GM18868 (cell line): ENCODE measurements at regions not wholly inside any gene's neighbourhood (a gene's known extent, or its start where the extent isn't known, plus 50 kb on each side); places are given as distances from the start of the nearest gene placed in this dataset.
"Not testable (repeated sequence)": the region's sequence is repeated elsewhere in the genome, so short reads cannot be mapped to it uniquely, and the experiment has no call there.

ENCODE experiments used
- ATAC-seq: cut with Tn5 transposase; IDR thresholded peaks from one replicate; pipeline ENCODE4 v1.9.1; 2021; ENCODE audit warnings: mild to moderate bottlenecking, moderate library complexity; ENCODE audit not compliant: unreplicated experiment

DNA sequence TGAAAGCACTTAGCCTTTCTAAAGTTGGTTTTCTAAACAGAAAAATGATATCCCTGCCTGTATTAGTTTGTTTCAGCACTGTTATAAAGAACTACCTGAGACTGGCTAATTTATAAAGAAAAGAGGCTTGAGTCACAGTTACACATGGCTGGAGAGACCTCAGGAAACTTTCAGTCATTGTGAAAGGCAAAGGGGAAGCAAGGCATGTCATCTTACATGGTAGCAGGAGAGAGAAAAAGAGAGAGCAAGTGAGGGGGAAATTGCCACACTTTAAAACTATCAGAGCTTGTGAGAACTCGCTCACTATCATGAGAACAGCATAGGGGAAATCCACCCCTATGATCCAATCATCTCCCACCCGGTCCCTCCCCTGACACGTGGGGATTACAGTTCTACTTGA lies 64.9 kb downstream of the FAM170A start:
- peak; percentile 86 for ATAC-seq

DNA sequence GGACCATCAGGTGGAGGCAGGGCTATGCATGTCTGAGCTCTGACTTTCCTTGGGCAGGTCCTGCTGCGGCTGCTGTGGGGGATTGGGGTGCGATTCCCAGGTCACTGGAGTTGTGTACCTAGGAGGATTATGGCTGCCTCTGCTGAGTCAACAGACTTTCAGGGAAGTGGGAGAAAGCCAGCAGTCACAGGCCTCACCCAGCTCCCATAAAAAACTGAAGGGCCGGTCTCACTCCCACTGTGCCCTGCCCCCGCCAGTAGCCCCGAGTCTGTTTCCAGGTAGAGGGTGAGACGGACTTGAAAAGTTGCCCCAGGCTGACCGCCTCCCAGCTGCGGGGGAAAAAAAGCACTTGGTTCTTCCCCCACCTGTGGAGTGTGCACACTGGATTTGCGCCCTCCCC lies 76.7 kb downstream of the FAM170A start:
- no peak for ATAC-seq

DNA sequence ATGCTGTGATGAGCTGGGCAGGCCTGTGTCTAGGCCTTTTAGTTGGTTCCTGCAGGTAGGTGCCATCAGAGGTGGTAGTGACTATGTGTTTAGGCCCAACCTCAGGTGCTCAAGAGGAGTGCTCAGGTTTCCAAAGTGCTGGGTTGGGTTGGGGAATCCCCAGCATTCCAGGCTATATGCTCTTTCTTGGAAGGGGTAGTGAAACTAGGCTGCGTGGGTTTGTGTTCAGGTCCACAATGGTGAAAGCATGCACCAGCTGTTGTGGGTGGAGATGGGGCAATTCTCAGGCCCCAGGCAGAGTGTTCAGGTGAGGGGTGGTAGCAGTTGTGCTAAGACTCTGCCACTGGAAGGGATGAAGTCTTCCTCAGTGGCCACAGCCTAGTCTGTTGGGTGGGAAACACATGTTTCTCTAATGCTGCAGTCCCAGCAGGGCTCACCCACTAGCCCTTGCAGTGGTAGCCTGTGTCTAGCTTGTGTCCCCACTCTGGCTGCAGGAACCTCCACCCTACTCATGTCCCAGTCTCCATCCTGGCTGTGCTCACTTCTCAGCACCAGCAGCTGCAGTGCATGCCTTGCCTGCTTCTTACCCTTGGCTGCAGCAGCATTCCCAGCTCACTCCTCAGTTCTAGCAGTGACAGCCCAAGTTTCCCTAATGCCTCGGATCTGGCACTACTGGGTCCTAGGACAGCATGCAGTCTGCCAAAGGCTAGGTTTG lies 78.9 kb downstream of the FAM170A start:
- peak; percentile 59 for ATAC-seq

DNA sequence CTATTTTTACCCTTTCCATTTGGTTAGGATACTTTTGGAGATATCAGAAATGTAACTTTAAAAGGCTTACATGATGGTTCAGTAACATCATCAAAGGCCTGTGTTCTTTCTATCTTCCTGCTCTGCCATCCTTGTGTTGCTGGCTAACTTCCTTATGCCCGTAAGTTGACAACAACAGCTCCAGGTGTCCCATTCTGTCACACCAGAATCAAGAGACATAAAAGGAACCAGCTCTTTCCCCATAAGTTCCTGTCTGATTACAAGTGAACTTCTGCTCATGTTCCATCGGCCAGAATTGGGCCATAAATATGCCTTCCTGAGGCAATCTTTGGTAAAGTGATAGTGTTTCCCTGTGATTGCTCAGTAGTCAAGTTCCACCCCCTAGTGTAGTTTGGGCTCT lies 92.4 kb downstream of the FAM170A start:
- no peak for ATAC-seq

DNA sequence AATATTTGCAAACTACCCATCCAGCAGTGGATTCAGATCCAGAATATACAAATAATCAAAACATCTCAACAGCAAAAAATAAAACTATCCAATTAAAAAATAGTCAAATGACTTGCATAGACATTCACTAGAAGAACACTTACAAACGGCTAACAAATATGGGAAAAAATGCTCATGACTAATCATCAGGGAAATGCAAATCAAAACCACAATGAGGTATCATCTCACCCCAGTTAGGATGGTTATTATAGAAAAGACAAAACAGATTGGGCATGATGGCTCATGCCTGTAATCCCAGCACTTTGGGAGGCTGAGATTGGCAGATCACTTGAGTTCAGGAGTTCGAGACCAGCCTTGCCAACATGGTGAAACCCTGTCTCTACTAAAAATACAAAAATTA lies 95.9 kb downstream of the FAM170A start:
- not testable (repeated sequence) for ATAC-seq

DNA sequence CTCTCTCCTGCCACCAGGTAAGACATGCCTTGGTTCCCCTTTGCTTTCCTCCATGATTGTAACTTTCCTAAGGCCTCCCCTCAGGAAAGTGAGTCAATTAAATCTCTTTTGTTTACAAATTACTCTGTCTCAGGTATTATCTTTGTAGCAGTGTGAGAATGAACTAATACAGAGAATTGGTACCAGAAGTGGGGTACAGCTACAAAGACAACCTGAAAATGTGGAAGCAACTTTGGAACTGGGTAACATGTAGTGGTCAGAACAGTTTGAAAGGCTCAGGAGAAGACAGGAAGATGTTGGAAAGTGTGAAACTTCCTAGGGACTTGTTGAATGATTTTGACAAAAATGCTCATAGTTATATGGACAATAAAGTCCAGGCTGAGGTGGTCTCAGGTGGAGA lies 97.2 kb downstream of the FAM170A start:
- ATAC-seq, result no peak

DNA sequence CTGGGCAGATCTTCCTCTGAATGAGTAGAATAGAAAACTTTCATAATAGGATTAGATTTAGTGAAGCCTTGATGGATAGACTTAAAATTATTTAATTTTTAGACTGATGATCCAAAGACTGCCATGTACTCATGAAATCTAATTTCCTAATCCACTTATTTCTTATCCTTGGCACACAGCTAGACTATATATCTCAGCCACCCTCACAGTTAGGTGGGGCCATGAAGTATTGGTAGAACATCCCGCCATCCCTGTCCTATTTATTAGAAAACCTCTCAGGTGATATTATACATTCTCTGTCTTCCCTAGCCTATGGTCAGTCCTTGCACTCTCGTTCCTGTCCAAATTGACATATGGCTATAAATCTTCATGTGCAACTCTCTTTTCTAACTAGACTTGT lies 110.9 kb downstream of the FAM170A start:
- no peak for ATAC-seq

DNA sequence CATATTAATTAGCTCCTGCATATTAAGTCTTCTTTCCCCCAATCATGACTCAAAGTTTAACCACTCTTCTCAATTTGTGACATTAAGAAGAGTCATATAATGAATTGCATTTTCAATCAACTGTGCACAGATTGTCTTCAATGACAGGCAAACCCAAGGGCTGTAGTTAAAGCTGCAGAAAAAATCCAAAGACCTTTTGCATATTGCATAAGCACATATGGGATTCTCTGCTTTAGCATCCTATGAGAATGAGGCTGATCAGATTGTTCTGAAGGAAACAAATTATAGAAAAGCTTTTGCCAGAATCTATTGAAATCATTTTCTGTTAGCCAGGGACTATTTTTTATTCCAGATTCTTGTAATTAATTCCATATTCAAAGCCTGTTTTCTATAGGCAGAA lies 112.3 kb downstream of the FAM170A start:
- ATAC-seq, result no peak

DNA sequence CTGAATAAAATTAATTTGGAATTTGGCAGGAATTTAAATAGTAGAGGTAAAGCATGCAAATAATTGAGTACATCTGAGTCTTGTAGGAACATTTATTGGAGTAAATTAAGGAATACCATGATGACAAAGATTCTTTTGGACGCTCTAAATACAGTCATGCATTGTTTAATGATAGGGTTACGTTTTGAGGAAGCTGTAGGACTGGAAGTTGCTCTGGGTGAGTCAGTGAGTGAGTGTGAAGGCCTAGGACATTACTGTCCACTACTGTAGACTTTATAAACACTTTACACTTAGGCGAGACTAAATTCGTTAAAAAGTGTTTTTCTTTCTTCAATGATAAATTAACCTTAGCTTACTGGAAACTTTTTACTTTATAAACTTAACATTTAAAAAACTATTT lies 113.0 kb downstream of the FAM170A start:
- no peak for ATAC-seq

DNA sequence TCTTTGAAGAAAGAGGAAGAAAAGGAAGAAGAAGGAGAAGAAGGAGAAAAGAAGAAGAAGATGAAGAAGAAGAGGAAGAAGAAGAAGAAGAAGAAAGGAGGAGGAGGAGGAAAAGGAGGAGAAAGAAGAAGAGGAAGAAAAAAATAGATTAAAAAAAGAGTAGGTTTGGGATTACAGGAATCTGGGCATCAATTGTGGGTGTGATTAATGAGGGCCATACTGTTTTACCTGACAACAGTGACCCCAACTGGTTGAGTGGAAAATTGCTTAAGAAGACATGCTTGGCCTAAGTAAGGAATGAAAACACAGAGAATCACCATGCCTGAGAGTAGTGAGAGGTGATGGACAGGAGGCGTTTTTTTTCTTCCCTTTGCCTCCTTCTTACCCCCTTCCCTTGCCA lies 114.6 kb downstream of the FAM170A start:
- ATAC-seq, result peak; percentile 99

DNA sequence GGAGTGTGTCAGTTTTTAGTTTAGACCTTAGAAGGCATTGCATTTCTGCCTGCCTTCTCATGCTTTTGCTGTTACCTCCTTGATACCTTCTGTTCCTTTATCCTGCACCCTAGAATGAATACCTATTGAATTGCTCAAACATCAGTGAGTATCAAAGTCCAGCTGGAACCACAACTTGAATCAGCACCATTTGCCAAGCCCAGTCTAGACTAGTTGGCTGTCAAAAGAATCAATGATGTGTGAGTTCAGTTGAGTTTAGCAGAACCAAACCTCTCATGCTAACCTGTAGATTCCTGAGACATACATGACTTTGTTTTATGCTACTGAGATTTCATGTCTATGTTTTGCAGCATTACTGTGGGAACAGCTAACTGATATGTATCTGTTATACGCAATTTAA lies 116.6 kb downstream of the FAM170A start:
- no peak for ATAC-seq

DNA sequence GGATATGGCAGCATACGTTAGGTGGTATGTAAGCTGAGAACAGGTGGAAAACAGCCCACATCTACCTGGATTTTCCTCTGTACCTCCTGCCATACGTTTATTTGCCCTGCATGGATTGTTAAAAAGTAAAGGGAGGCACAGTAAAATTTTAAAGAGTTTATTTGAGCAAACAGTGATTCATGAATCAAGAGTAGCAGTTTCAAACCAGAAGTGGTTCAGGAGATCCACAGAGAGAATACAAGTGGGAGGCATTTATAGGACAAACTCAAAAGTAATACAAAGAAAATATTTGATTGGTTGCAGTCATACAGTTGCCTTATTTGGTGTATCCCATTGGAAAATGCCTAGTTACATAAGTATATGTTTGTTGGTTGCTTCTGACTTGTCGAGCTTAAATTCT lies 117.6 kb downstream of the FAM170A start:
- ATAC-seq, result no peak

DNA sequence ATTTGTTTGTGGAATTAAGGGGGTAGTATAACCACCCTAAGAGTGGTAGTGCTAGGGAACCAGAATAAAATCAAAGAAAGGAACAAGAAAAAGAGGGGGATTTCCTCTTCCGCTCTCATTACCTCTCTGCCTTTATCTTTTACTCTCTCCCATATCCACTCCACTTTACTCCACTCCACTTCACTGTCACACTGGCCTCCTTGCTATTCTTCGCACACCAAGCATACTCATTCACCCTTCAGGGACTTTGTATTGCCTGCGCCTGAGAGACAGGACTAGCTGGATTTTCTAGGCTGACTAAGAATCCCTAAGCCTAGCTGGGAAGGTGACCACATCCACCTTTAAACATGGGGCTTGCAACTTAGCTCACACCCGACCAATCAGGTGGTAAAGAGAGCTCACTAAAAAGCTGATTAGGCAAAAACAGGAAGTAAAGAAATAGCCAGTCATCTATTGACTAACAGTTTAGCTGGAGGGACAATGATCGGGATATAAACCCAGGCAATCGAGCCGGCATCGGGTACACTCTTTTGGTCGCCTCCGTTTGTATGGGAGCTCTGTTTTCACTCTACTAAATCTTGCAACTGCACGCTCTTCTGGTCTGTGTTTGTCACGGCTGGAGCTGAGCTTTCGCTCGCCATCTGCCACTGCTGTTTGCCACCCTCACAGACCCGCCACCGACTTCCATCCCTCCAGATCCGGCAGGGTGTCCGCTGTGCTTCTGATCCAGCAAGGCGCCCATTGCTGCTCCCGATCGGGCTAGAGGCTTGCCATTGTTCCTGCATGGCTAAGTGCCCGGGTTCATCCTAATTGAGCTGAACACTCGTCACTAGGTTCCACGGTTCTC lies 121.8 kb downstream of the FAM170A start:
- no peak for ATAC-seq

DNA sequence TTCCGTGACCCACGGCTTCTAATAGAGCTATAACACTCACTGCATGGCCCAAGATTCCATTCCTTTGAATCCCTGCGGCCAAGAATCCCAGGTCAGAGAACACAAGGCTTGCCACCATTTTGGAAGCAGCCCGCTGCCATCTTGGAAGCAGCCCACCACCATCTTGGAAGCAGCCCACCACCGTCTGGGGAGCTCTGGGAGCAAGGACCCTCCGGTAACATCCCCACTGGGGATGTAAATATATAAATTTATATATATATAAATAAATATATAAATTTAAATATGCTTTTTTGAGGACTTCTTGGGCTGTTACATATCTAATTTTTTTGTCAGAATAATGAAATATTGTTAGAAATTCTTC lies 122.4 kb downstream of the FAM170A start:
- ATAC-seq, result no peak

DNA sequence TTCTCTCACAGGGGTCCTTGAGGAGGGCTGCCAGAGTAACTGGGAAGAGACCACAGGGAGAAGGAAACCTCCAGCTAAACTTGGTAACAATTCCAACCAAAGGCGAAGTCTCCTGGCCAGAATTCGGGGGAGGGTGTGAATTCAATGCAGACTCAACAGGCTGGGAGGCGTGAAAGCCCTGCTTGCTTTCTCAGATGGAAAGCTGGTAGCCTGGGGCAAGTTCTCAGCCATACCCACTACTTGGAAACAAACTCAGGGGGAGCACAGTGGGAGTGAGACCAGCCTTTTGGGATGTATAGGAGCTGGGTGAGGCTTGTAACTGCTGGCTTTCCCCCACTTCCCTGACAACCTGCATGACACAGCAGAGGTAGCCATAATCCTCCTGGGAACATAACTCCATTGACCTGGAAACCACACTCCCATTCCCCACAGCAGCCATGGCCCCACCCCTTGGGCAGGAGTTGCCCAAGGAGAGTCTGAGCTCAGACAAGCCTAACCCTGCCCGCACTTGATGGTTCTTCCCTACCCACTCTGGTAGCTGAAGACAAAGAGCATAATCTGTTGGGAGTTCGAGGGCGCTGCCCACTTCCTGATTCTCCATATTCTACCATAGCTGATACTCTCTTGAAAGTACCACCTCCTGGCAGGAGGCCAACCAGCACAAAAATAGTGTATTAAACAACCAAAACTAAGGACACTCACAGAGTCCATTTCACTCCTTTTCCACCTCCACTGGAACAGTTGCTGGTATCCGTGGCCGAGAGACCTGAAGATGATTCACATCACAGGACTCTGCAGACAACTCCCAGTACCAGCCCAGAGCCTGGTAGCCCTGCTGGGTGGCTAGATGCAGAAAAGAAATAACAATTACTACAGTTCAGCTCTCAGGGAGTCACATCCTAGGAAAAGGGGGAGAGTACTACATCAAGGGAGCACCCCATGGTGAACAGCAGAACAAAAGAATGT lies 123.8 kb downstream of the FAM170A start:
- no peak for ATAC-seq

DNA sequence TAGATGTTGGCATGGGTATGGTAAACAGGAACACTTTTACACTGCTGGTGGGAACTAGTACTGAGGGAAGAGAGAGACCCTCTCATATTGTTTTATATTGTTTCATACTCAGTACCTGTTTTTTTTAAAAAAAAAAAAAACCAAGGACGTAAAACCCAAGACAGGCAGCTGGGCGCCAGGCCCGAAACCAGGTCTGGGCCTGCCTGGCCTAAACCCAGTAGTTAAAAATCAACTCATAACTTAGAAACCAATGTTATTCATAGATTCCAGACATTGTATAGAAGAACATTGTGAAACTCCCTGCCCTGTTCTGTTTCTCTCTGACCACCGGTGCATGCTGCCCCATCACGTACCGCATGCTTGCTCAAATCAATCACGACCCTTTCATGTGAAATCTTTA lies 125.5 kb downstream of the FAM170A start:
- ATAC-seq, result not testable (repeated sequence)

DNA sequence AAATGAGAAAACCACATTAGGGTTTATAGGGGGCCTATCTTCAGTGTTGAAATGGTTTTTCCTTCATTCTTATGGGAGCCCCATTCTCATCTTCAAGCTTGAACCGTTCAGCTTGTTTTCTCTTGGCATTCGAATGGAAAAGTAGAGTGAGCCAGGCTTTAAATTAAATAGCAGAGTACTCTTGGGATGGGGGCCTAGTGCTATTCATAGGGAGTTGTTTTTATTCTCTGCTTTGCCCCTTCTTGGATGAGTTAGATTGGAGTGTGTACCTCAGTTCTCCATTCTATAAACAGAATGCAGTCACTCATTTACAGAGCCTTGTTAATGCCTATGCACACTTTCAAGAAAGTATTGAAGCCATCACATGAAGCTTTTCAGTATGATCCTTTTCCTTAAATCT lies 127.9 kb downstream of the FAM170A start:
- ATAC-seq, result no peak

DNA sequence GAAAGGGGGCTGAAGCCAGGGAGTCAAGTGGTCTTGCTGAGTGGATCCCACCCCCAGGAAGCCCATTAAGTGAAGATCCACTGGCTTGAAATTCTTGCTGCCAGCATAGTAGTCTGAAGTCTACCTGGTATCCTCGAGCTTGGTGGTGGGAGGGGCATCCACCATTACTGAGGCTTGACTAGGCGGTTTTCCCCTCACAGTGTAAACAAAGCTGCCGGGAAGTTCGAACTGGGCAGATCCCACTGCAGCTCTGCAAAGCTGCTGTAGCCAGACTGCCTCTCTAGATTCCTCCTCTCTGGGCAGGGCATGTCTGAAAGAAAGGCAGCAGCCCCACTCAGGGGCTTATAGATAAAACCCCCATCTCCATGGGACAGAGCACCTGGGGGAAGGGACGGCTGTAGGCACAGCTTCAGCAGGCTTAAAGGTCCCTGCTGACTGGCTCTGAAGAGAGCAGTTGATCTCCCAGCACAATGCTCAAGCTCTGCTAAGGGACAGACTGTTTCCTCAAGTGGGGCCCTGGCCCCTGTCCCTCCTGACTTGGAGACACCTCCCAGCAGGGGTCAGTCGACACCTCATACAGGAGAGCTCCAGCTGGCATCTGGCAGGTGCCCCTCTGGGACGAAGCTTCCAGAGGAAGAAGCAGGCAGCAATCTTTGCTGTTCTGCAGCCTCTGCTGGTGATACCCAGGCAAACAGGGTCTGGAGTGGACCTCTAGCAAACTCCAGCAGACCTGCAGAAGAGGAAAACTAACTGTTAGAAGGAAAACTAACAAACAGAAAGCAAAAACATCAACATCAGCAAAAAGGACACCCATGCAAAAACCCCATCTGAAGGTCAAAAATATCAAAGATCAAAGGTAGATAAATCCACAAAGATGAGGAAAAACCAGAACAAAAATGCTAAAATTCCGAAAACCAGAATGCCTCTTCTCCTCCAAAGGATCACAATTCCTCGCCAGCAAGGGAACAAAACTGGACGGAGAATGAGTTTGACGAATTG lies 140.6 kb downstream of the FAM170A start:
- ATAC-seq, result not testable (repeated sequence)

DNA sequence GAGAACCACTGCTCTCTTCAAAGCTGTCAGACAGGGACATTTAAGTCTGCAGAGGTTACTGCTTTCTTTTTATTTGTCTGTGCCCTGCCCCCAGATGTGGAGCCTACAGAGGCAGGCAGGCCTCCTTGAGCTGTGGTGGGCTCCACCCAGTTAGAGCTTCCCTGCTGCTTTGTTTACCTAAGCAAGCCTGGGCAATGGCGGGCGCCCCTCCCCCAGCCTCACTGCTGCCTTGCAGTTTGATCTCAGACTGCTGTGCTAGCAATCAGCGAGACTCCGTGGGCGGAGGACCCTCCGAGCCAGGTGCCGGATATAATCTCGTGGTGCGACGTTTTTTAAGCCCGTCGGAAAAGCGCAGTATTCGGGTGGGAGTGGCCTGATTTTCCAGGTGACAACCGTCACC lies 150.8 kb downstream of the FAM170A start:
- not testable (repeated sequence) for ATAC-seq

DNA sequence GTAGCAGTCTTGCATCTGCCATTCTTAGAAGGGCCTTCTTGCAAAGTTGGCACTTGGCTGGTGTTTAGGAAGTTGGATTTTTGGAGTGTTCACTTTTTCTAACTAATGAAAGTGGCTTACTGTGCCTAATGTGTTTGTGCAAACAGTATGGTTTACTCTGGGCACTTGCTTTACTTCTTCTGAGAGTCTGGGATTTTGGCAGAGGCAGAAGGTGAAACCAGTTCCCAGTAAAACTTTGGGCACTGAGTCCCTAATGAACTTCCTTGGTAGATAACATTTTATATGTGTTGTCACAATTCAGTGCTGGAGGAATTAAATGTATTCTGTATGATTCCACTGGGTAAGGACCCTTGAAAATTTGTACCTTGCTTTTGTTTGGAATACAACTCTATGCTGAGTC lies 155.7 kb downstream of the FAM170A start:
- ATAC-seq, result no peak
